ENCODE measurements at regions not wholly inside any gene's neighbourhood (a gene's known extent, or its start where the extent isn't known, plus 50 kb on each side); places are given as distances from the start of the nearest gene placed in this dataset.

GRCh38 chr6:133583907-133584427, 304.9 kb upstream of the TCF21 start:
- DNase-seq (ENCODE audit: low spot score): no peak

- DNase-seq (ENCODE audit: low spot score): peak; percentile 20
These were observed 304.1 kb upstream of the TCF21 start for GRCh38 chr6:133584823-133585222.

- DNase-seq (ENCODE audit: low spot score): no peak
These were observed 302.9 kb upstream of the TCF21 start for GRCh38 chr6:133585978-133586377.

GRCh38 chr6:133587546-133588160, 301.3 kb upstream of the TCF21 start:
- peak; percentile 22 for DNase-seq (ENCODE audit: low spot score)

- DNase-seq (ENCODE audit: low spot score): peak; percentile 64
These were observed 298.7 kb upstream of the TCF21 start for GRCh38 chr6:133590196-133590595.

GRCh38 chr6:133590814-133591213, 298.1 kb upstream of the TCF21 start:
- peak; percentile 43 for DNase-seq (ENCODE audit: low spot score)

- peak; percentile 30 for DNase-seq (ENCODE audit: low spot score)
These were observed 297.6 kb upstream of the TCF21 start for GRCh38 chr6:133591275-133591674.

GRCh38 chr6:133594652-133595110, 294.2 kb upstream of the TCF21 start:
- DNase-seq (ENCODE audit: low spot score): no peak

- DNase-seq (ENCODE audit: low spot score): no peak
These were observed 293.7 kb upstream of the TCF21 start for GRCh38 chr6:133595111-133595761.

GRCh38 chr6:133606852-133607251, 282.1 kb upstream of the TCF21 start:
- no peak for DNase-seq (ENCODE audit: low spot score)

- no peak for DNase-seq (ENCODE audit: low spot score)
These were observed 280.3 kb upstream of the TCF21 start for GRCh38 chr6:133608620-133609019.

GRCh38 chr6:133609415-133610226, 279.3 kb upstream of the TCF21 start:
- DNase-seq (ENCODE audit: low spot score): peak; percentile 98

- DNase-seq (ENCODE audit: low spot score): peak; percentile 30
These were observed 278.6 kb upstream of the TCF21 start for GRCh38 chr6:133610227-133610840.

- peak; percentile 29 for DNase-seq (ENCODE audit: low spot score)
These were observed 277.9 kb upstream of the TCF21 start for GRCh38 chr6:133610971-133611370.

- no peak for DNase-seq (ENCODE audit: low spot score)
These were observed 276.5 kb upstream of the TCF21 start for GRCh38 chr6:133612459-133612858.

GRCh38 chr6:133613211-133613610, 275.7 kb upstream of the TCF21 start:
- DNase-seq (ENCODE audit: low spot score): no peak

GRCh38 chr6:133621751-133622150, 267.2 kb upstream of the TCF21 start:
- DNase-seq (ENCODE audit: low spot score): no peak

GRCh38 chr6:133623065-133623464, 265.8 kb upstream of the TCF21 start:
- DNase-seq (ENCODE audit: low spot score): peak; percentile 43

- no peak for DNase-seq (ENCODE audit: low spot score)
These were observed 265.3 kb upstream of the TCF21 start for GRCh38 chr6:133623621-133624020.

GRCh38 chr6:133626096-133626666, 262.7 kb upstream of the TCF21 start:
- DNase-seq (ENCODE audit: low spot score): no peak

GRCh38 chr6:133629970-133630369, 258.9 kb upstream of the TCF21 start:
- no peak for DNase-seq (ENCODE audit: low spot score)

GRCh38 chr6:133630651-133631050, 258.3 kb upstream of the TCF21 start:
- peak; percentile 62 for DNase-seq (ENCODE audit: low spot score)

Measured in kidney tubule cell (primary cell).